ENCODE measurements at regions not wholly inside any gene's neighbourhood (a gene's known extent, or its start where the extent isn't known, plus 50 kb on each side); places are given as distances from the start of the nearest gene placed in this dataset.

DNA sequence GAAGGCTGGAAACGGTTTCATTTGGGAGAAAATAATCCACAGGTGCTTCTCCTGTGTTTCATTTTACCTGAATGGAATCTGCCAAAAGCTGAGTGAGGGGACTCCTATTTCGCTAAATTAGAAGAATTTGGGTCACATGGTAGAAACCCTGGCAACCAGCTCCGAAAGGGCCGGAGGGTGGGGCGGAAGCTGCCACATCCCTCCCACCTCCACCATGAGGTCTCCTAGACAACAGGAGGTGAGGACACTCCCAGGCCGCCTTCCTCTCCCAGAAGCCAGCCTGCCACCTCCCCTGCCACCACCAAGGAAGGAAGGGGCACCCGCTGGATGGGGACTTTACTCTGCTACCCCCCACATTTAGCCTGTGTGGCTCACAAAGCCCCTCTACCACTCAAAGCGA, 199.9 kb upstream of the ZC3H12A start:
- TF ChIP-seq, protein P1, sequence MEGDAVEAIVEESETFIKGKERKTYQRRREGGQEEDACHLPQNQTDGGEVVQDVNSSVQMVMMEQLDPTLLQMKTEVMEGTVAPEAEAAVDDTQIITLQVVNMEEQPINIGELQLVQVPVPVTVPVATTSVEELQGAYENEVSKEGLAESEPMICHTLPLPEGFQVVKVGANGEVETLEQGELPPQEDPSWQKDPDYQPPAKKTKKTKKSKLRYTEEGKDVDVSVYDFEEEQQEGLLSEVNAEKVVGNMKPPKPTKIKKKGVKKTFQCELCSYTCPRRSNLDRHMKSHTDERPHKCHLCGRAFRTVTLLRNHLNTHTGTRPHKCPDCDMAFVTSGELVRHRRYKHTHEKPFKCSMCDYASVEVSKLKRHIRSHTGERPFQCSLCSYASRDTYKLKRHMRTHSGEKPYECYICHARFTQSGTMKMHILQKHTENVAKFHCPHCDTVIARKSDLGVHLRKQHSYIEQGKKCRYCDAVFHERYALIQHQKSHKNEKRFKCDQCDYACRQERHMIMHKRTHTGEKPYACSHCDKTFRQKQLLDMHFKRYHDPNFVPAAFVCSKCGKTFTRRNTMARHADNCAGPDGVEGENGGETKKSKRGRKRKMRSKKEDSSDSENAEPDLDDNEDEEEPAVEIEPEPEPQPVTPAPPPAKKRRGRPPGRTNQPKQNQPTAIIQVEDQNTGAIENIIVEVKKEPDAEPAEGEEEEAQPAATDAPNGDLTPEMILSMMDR (IDR thresholded peaks at IDR 0.05; ENCODE audit: poor library complexity): no peak
- TF ChIP-seq EZH2 (IDR thresholded peaks at IDR 0.05; ENCODE audit: borderline replicate concordance) (no peak), EZH2phosphoT487 (IDR thresholded peaks at IDR 0.05; ENCODE audit: low read depth, severe bottlenecking, unreplicated experiment) (no peak)

Data from hepatocyte (in vitro differentiated cells).